ENCODE measurements at regions not wholly inside any gene's neighbourhood (a gene's known extent, or its start where the extent isn't known, plus 50 kb on each side); places are given as distances from the start of the nearest gene placed in this dataset.

GRCh38 chr3:193813501-193813830 is 220.5 kb downstream of the OPA1 start:
- TF ChIP-seq, protein P1, sequence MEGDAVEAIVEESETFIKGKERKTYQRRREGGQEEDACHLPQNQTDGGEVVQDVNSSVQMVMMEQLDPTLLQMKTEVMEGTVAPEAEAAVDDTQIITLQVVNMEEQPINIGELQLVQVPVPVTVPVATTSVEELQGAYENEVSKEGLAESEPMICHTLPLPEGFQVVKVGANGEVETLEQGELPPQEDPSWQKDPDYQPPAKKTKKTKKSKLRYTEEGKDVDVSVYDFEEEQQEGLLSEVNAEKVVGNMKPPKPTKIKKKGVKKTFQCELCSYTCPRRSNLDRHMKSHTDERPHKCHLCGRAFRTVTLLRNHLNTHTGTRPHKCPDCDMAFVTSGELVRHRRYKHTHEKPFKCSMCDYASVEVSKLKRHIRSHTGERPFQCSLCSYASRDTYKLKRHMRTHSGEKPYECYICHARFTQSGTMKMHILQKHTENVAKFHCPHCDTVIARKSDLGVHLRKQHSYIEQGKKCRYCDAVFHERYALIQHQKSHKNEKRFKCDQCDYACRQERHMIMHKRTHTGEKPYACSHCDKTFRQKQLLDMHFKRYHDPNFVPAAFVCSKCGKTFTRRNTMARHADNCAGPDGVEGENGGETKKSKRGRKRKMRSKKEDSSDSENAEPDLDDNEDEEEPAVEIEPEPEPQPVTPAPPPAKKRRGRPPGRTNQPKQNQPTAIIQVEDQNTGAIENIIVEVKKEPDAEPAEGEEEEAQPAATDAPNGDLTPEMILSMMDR (conservative IDR thresholded peaks at IDR 0.05; ENCODE audit: low read depth, low read length) = no peak

DNA sequence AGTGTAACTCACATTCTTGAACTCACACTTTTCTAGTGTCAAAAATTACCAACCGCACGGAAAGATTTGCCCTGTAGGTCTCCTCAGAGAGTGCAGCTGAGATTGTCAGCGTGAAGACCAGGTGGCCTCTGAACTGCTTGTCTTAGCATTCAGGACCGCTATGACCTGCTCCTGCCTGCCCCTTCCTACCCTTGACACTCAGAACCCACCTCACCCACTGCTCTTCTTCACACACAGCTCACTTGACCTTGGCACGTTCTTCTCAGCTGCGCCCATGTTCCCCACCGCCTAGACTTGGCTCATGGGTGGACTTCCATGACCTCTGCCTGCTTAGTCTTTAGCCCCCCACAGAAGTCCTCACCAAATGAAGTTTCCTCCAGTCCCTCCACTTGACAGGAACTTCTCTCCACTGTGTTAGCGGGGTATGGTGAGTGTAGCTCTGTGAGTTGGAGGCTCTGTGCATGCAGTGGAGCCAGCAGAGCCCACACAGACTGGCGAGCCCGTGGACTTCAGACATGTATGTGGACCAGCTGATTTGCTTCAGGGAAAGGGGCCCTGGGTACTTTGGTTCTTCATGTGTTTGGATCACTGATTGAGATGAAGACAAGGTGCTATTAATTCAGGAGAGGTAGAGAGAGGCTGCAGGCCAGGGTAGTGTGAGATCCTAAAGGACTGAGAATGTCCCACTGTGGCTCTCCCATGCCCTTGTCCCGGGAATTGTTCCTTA is 221.3 kb downstream of the OPA1 start:
- no peak for DNase-seq (ENCODE audit: low read depth)
- no peak overlapping the region for H3K4me3 ChIP-seq (ENCODE audit: low read length)
- TF ChIP-seq, protein P1 (conservative IDR thresholded peaks at IDR 0.05; ENCODE audit: low read depth, low read length) = no peak

More at GRCh38 chr3:193813501-193813830, 220.5 kb downstream of the OPA1 start:
- DNase-seq (ENCODE audit: low read depth) = no peak
- H3K4me3 ChIP-seq (ENCODE audit: low read length) = no peak overlapping the region

DNA sequence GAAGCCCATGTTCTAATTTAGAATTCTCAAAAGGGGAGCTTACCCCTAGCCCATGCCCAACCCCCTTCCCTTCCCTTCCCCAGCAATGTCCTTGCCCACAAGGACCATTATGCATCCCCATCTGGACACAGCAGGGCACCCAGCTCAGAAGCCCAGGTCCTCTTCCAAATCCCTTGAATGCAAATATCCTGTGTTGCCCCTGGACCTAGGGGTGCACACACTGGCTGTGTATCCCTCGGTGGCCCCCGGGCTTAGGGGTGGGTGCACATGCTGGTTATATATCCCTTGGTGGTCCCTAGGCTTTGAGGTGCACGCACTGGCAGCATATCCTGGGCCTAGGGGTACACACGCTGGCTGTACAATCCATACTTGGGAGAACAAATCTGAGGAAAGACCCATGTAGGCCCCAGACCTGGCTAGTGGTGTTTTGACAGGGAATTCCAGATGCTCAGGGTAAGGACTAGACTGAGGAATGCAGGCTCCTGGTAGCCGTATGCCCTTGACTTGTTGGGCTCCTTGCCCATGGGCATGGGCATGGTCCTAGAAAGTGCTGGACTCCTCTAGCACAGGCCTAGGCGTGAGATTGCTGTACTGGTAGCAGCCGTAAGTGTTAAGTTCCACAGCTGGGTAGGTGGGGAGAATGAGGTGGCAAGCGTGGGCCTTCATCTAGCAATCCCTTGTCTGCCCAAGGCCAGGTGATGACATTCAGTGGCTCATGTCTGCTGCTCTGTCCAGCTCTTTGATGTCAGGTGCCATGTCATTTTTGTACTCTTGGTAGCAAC is 222.4 kb downstream of the OPA1 start:
- no peak overlapping the region for H3K4me3 ChIP-seq (ENCODE audit: low read length)
- TF ChIP-seq, protein P1 (conservative IDR thresholded peaks at IDR 0.05; ENCODE audit: low read depth, low read length) = no peak
- DNase-seq (ENCODE audit: low read depth) = no peak

DNA sequence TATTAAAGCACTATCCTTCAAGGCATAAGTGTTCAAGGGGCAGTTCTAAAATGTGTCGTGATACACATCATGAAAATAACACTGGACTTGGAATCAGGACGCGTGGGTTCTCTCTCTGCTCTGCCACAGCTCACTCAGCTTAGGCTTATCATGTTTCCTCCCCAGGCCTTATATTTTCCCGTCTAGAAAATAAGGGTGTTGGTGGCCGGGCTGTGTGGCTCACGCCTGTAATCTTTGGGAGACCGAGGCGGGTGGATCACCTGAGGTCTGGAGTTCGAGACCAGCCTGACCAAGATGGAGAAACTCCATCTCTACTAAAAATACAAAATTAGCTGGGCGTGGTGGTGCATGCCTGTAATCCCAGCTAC is 223.0 kb downstream of the OPA1 start:
- no peak for DNase-seq (ENCODE audit: low read depth)
- TF ChIP-seq, protein P1 (conservative IDR thresholded peaks at IDR 0.05; ENCODE audit: low read depth, low read length) = no peak
- H3K4me3 ChIP-seq (ENCODE audit: low read length) = no peak overlapping the region

- DNase-seq (ENCODE audit: low read depth) = no peak
These were observed 223.8 kb downstream of the OPA1 start for GRCh38 chr3:193816656-193817311.

GRCh38 chr3:193819117-193820010 is 226.4 kb downstream of the OPA1 start:
- TF ChIP-seq, protein P1 (conservative IDR thresholded peaks at IDR 0.05; ENCODE audit: low read depth, low read length) = no peak
- no peak overlapping the region for H3K4me3 ChIP-seq (ENCODE audit: low read length)
- DNase-seq (ENCODE audit: low read depth) = no peak

More at GRCh38 chr3:193816656-193817311, 223.8 kb downstream of the OPA1 start:
- no peak overlapping the region for H3K4me3 ChIP-seq (ENCODE audit: low read length)
- TF ChIP-seq, protein P1 (conservative IDR thresholded peaks at IDR 0.05; ENCODE audit: low read depth, low read length) = no peak
